ENCODE measurements at regions not wholly inside any gene's neighbourhood (a gene's known extent, or its start where the extent isn't known, plus 50 kb on each side); places are given as distances from the start of the nearest gene placed in this dataset.

GRCh38 chr4:151553874-151554273, 144.9 kb downstream of the FHIP1A start:
- no peak overlapping the region for H3K4me3 ChIP-seq
- no peak overlapping the region for H2AFZ ChIP-seq
- H3K27ac ChIP-seq, result no peak overlapping the region
- no peaks in the 10 kb centered on the region for H3K79me2 ChIP-seq
- no peaks in the 10 kb centered on the region for H3K4me1 ChIP-seq (ENCODE audit: insufficient read depth)
- H3K36me3 ChIP-seq (replicated peaks; ENCODE audit: insufficient read depth, low read depth), result no peaks in the 10 kb centered on the region
- WGBS (ENCODE audit: low lambda C conversion rate, missing lambda C conversion rate), result 42% methylated on average over 2 of the region's 2 CpGs
- H3K9me3 ChIP-seq (ENCODE audit: low read depth), result no peaks in the 10 kb centered on the region
- no peaks in the 10 kb centered on the region for H4K20me1 ChIP-seq (ENCODE audit: insufficient read depth, poor library complexity, severe bottlenecking)
- no peaks in the 10 kb centered on the region for H3K27me3 ChIP-seq
- no peak overlapping the region for H3K4me2 ChIP-seq
- H3K9me2 ChIP-seq (replicated peaks; ENCODE audit: insufficient read depth), result no peaks in the 10 kb centered on the region
- no peak for DNase-seq (ENCODE audit: low spot score)
- TF ChIP-seq EZH2 (IDR thresholded peaks at IDR 0.05; ENCODE audit: borderline replicate concordance) (no peak), EZH2phosphoT487 (IDR thresholded peaks at IDR 0.05; ENCODE audit: low read depth, severe bottlenecking, unreplicated experiment) (no peak)
- TF ChIP-seq, protein P1, sequence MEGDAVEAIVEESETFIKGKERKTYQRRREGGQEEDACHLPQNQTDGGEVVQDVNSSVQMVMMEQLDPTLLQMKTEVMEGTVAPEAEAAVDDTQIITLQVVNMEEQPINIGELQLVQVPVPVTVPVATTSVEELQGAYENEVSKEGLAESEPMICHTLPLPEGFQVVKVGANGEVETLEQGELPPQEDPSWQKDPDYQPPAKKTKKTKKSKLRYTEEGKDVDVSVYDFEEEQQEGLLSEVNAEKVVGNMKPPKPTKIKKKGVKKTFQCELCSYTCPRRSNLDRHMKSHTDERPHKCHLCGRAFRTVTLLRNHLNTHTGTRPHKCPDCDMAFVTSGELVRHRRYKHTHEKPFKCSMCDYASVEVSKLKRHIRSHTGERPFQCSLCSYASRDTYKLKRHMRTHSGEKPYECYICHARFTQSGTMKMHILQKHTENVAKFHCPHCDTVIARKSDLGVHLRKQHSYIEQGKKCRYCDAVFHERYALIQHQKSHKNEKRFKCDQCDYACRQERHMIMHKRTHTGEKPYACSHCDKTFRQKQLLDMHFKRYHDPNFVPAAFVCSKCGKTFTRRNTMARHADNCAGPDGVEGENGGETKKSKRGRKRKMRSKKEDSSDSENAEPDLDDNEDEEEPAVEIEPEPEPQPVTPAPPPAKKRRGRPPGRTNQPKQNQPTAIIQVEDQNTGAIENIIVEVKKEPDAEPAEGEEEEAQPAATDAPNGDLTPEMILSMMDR (IDR thresholded peaks at IDR 0.05; ENCODE audit: poor library complexity), result no peak

DNA sequence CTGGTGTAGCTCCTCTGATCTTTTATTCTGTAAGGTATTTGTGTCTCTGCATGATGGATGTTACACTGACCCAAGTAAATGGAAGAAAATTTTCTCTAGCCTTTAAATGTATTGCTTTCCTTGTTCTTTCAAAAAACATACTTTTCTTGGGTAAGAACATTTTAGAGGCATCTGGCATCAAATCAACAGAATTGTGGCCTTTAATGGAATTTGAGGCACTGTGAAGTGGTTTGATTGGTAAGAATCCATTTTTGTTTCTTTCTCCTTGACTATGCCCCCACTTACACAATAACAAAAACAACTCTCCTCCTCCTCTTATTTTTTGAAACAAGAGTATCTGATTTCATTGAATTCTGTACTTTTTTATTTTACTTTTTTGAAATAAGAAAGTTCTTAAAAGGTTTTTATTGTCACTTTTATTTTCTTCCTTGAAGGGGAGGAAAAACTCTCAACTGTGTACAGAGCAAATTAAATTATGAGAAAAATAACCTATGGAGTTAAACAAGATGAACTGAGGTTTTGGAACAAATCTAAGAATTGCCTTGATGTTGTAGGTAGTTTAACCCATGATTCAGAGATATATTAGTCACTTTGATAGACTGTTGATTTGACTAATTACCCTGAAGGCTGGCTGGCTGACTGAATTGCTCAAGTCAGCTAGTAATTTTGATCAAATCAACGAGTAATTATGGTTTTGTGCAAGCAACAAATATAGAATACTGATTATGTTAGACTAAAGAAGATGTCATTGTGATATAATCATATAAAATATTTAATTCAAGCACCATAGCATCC, 146.4 kb downstream of the FHIP1A start:
- Histone ChIP-seq H3K4me1 (ENCODE audit: insufficient read depth) (no peaks in the 10 kb centered on the region), H3K9me3 (ENCODE audit: low read depth) (no peaks in the 10 kb centered on the region), H3K4me3 (no peak overlapping the region), H2AFZ (no peak overlapping the region), H3K9me2 (replicated peaks; ENCODE audit: insufficient read depth) (no peaks in the 10 kb centered on the region), H3K36me3 (replicated peaks; ENCODE audit: insufficient read depth, low read depth) (no peaks in the 10 kb centered on the region), H3K79me2 (no peaks in the 10 kb centered on the region), H3K27me3 (no peaks in the 10 kb centered on the region), H3K27ac (no peak overlapping the region), H4K20me1 (ENCODE audit: insufficient read depth, poor library complexity, severe bottlenecking) (no peaks in the 10 kb centered on the region), H3K4me2 (no peak overlapping the region)
- 68% methylated on average over 1 of the region's 1 CpG for WGBS (ENCODE audit: low lambda C conversion rate, missing lambda C conversion rate)
- no peak for DNase-seq (ENCODE audit: low spot score)
- TF ChIP-seq EZH2 (IDR thresholded peaks at IDR 0.05; ENCODE audit: borderline replicate concordance) (no peak), EZH2phosphoT487 (IDR thresholded peaks at IDR 0.05; ENCODE audit: low read depth, severe bottlenecking, unreplicated experiment) (no peak)
- TF ChIP-seq, protein P1 (IDR thresholded peaks at IDR 0.05; ENCODE audit: poor library complexity), result no peak

DNA sequence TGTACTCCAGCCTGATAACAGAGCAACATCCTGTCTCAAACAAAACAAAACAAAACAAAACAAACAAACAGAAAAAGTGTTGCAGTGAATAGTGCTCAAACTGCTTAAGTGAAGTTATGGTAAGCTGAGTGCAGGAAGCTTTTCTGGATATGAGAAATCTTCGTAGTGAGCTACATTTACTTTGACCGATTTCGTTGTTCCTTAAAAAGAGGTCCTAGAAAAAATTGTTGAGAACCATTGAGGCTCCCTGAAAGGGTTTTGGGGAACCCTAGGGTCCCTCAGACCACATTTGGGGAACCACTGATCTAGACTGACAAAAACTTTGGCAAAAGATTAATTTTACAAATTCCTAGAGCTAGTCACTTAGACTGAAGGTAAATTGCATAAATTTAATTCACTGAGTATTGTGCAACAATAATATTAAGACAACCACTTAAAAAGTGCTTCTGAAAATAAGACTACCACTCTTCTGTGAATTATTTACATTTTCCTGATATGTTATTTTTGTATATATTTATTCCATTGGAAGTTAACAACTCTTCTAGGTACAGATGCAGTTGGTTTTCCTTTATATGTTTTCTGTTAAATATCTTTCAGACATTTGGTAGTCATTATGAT, 149.6 kb downstream of the FHIP1A start:
- Histone ChIP-seq H3K4me3 (no peak overlapping the region), H3K4me2 (no peak overlapping the region), H3K27me3 (no peaks in the 10 kb centered on the region), H3K79me2 (no peaks in the 10 kb centered on the region), H4K20me1 (ENCODE audit: insufficient read depth, poor library complexity, severe bottlenecking) (no peaks in the 10 kb centered on the region), H2AFZ (no peak overlapping the region), H3K9me2 (replicated peaks; ENCODE audit: insufficient read depth) (no peaks in the 10 kb centered on the region), H3K36me3 (replicated peaks; ENCODE audit: insufficient read depth, low read depth) (no peaks in the 10 kb centered on the region), H3K9me3 (ENCODE audit: low read depth) (no peaks in the 10 kb centered on the region), H3K4me1 (ENCODE audit: insufficient read depth) (peaks cover 7% of the 10 kb centered on the region), H3K27ac (no peak overlapping the region)
- no peak for DNase-seq (ENCODE audit: low spot score)
- WGBS (ENCODE audit: low lambda C conversion rate, missing lambda C conversion rate), result 98% methylated on average over 3 of the region's 3 CpGs
- TF ChIP-seq EZH2 (IDR thresholded peaks at IDR 0.05; ENCODE audit: borderline replicate concordance), result no peak

- H2AFZ ChIP-seq, result no peak overlapping the region
- H3K79me2 ChIP-seq, result no peaks in the 10 kb centered on the region
- no peaks in the 10 kb centered on the region for H4K20me1 ChIP-seq (ENCODE audit: insufficient read depth, poor library complexity, severe bottlenecking)
- no peaks in the 10 kb centered on the region for H3K36me3 ChIP-seq (replicated peaks; ENCODE audit: insufficient read depth, low read depth)
- H3K27me3 ChIP-seq, result no peaks in the 10 kb centered on the region
- peaks cover 14% of the 10 kb centered on the region for H3K4me1 ChIP-seq (ENCODE audit: insufficient read depth)
- no peak overlapping the region for H3K4me2 ChIP-seq
- 83% methylated on average over 2 of the region's 2 CpGs for WGBS (ENCODE audit: low lambda C conversion rate, missing lambda C conversion rate)
- no peak for DNase-seq (ENCODE audit: low spot score)
- H3K4me3 ChIP-seq, result no peak overlapping the region
- TF ChIP-seq, protein P1 (IDR thresholded peaks at IDR 0.05; ENCODE audit: poor library complexity), result no peak
- TF ChIP-seq EZH2 (IDR thresholded peaks at IDR 0.05; ENCODE audit: borderline replicate concordance) (no peak), EZH2phosphoT487 (IDR thresholded peaks at IDR 0.05; ENCODE audit: low read depth, severe bottlenecking, unreplicated experiment) (no peak)
- H3K9me3 ChIP-seq (ENCODE audit: low read depth), result no peaks in the 10 kb centered on the region
- H3K27ac ChIP-seq, result no peak overlapping the region
- no peaks in the 10 kb centered on the region for H3K9me2 ChIP-seq (replicated peaks; ENCODE audit: insufficient read depth)
Measured at GRCh38 chr4:151559595-151559994, 150.6 kb downstream of the FHIP1A start.
